ENCODE measurements at regions not wholly inside any gene's neighbourhood (a gene's known extent, or its start where the extent isn't known, plus 50 kb on each side); places are given as distances from the start of the nearest gene placed in this dataset. TPM values are rescaled to one million over a fixed set of nuclear protein-coding genes. Genes with fewer than 3 reads are reported as not detected.
A peak's percentile ranks its signal among the peaks of the same experiment; 100 is the strongest.

DNA sequence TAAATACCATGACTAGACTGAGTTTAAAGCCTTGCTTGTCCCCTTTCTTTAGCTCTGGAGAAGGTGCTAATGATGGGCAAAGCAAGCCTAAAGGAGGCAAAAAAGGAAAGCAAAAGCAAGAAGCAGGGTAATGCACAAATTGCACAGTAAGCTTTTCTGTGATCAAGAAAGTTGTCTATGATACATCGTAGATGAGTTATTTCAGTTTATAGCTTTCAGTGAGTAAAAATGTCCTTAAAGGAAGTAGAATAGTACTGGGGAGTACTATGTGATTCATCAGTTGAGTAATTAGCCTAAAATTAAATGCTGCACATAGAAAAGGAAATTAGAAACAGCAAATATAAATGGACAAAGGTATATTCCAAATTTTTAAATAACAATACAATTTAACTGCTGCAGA, 50.2 kb upstream of the PDE5A start:
- WGBS, 2 donors = 69 to 76% methylated on average over 1 of the region's 1 CpG
- H3K27ac ChIP-seq = peak overlapping the region in 1 of 4 donors; percentile 3
- TF ChIP-seq POLR2A (IDR thresholded peaks at IDR 0.05) = no peak
- TF ChIP-seq CTCF (IDR thresholded peaks at IDR 0.05) = no peak

More for the DNA sequence above, 50.2 kb upstream of the PDE5A start:
- DNase-seq = no peak
- Histone ChIP-seq H3K4me3 (no peak overlapping the region), H3K4me1 (peaks cover 9% of the 10 kb centered on the region), H3K36me3 (replicated peaks in 1 of 2; ENCODE audit: insufficient read depth in 1 of 2, low read depth in 2 of 2) (no peaks in the 10 kb centered on the region), H3K9me3 (no peaks in the 10 kb centered on the region), H3K27me3 (no peaks in the 10 kb centered on the region)
- intact Hi-C loops (cut with DNase I) = no loop called here
- ATAC-seq = no peak

Small RNA genes in the stretch of these regions (small RNA-seq; reads per million reads assigned to genes)
- not detected for gene RF00019
